Eye (tissue), 1 donor: ENCODE measurements at regions not wholly inside any gene's neighbourhood (a gene's known extent, or its start where the extent isn't known, plus 50 kb on each side); places are given as distances from the start of the nearest gene placed in this dataset.

ENCODE experiments used
- DNase-seq: peaks from one replicate; pipeline ENCODE4 v3.0.0-alpha.2; 2015

DNA sequence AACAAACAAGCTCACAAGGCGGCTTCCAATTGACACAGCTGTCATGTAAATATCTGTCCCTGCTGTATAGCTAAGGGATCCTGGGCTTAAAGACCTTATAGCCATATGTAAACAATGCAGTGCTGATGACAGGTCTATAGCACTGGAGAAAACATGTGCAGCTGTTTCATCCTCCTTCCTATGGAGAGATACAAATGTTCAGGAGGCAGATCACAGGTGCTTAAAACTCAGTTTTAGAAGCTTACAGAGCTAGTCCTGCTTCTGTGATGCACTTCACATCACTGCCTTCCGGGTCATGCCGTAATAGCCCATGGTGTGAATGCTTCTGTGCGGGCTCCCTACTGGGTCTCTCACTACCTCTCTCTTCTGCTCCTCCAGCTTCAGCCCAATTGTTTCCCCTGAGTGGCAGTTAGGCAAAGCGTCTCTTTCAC, 262.4 kb upstream of the CHST9 start:
- DNase-seq = peak; percentile 55

DNA sequence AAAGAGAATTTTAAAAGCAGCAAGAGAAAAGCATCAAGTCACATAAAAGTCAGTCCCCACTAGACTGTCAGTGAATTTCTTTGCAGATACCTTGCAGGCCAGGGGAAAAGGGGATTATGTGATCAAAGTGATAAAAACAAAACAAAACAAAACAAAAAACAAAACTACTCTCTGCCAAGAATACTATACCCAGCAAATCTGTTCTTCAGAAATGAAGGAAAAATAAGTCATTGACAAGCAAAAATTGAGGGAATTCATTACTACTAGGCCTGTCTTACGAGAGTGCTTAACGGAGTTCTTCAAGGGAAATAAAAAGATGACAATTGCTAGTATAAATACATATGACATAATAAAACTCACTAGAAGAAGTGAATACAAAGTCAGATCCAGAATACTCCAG, 245.5 kb upstream of the CHST9 start:
- DNase-seq = no peak

DNA sequence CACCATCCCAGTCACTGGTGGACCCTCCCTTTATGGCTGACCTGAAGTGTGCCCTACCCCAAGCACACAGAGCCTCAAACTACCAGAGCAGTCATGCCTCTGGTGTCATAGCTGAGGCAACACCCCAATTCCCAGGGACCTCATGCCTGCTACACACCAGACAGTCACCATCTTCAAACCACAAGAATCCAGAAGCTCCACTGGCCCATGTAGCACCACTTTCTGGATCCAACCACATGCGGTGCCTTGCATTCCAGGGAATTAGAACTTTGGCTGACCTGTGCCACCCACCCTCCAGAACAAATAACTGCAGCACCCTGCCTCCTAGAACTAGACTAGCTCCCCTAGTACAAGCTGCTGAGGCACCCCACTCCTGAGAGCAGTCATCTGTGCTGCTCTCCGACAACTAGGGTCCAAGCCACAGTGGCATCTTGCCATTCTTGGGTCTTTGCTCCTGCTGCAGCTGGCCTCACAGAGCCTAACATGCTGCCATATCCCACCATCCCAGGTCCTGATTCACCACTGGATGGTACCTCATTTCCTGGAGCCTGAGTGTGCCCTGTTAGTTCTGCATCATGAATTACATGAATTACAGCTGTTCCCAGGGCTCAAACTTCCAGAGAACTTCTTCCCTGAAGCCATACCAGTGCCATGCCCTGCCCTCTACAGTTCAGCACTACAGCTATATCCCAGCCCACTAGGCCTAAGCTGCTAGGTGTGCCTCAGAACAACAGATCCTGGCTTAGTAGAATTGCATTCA, 243.8 kb upstream of the CHST9 start:
- no peak for DNase-seq

DNA sequence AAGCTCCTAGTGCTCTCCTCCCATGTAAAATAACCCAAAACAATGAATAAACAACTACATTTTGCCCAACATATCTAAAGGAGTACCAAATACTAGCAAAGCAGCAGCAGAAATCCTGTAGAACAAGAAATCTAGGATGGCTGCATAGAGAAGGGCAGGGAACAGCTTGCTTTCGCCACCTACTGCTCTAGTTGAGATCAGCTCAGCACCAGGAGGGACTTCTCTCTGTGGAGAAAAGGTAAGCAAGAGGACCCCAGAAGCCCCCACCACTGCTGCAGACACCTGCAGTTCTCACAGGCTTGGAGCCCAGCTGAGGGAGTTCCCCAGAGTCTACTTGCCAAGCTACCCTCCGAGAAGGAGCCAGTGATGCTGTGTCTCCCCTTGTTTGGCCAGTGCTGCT, 243.0 kb upstream of the CHST9 start:
- DNase-seq = no peak

DNA sequence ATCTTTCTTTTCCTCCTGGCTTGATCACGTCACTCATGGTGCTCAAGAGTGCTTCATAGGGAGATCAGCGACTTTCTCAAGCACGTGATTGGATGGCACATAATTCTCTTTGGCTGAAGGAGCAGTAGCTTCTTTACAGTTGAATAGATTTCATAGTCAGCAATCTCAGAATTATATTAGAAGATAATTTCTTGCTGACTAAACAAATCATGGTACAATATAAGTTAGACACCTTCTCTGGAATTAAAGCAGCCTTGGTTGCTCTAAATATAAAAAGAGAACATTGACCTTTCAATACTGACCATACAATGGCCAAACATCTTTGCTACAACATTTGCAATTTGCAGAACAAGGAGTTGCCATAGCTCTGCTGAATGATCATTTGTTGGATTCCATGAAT, 238.5 kb upstream of the CHST9 start:
- peak; percentile 15 for DNase-seq

DNA sequence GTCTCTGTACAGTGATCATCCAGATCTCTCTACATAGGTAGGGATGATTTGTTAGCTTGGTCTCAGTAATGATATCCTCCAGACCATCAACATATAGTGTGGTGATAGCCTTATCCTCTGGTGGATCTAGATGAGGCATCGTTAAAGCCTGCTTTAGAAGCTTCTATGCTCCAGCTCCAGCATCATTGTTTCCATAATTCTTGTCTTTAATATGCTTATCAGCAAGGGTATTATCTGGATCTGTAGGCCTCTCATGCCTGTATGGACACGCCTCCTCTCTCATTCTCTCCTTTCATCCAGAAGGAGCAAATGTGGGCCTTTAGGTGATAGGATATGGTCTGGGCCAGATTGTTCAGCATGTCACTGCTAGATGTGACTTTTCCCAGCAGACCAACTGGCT, 234.5 kb upstream of the CHST9 start:
- DNase-seq = no peak

DNA sequence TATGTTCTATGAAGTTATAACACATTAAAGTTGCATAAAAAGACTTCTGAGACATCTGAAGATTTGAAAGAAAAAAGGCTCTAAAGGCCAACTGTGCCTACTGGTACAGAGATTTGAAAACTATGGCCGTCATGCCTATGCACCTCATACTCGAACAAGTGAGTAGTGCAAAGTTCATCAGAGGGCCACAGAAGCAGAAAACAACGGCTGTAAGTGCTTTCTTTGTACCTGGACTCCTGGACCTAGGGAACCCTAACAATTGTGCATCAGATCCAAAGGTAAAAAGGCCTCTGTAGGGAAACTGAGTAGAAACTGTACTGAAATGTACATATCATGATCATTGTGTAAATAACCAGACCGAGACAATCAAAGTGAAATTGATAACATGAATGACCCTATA, 230.4 kb upstream of the CHST9 start:
- no peak for DNase-seq

DNA sequence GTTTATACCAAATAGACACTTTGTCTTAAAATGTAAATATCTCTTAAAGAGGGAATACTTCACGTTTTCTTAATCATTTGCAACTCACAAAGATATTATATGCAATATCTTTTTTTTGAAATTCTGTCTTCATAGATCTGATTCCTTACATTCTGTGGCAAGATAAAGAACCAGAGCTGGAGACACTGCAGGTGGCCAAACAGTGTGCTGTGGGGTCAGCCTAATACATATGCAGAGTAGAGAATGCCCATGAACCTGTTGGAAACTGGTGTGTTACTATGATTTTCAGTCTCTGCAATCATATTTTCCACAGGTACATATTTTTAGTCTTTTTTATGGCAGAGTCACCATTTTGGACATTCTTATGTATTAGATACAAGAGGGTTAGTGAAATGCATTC, 229.6 kb upstream of the CHST9 start:
- DNase-seq = no peak

DNA sequence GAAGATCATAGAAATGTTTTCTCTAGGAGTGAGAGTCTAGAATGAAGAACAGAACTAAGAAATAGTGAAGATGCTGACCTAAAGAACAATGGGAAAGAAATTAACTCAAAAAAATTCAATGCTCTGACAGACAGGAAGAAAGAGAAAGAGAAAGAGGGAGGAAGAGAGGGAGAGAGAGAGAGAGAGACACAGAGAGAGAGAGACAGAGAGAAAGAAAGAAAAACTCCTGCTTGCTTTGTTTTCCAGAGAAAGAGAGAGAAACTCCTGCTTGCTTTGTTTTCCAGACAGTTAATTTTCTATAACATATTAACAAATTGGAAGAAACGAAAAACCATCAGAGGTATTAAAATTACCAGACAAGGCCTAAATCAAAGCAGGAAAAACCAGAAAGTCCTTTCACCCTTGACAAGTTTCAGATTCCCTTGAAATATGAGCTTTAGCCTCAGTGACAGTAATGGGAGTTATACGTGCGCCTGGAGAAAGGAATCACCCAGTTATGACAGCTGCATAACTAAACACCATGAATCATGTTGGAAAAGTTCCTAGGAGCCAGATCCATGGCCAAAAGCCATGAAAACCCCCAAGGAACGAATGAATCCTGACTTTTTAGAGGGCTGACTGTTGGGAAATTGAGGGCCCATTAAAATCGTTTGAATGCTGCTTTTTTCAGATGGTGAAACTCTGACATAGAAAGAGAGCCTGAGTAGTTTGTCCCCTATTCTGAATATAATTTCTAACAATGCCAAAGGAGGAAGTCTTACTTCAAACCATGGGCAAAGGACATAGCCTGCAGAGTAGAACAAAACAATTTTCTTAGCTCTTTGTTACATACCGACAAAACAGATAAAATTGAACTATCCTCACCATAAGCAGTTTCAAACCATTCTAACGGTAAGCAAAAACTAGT, 228.6 kb upstream of the CHST9 start:
- DNase-seq = peak; percentile 64

DNA sequence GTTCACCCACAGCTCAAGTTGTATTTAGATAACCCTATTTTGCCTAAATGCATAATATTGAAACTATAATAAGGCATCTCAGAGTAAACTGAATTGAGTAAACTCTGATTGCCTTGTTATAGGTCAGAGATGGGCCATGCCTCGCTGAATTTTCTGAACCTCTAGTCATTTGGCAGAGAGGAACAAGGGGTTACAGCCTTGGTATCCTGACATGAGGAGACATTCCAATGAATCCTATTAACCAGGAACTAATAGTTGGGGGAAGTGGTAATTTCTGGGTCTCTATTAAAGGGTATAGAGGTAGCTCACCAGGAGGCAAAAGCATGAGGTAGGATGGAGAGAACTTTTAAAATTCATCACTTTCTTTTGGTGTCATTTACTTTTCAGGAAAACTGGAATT, 227.4 kb upstream of the CHST9 start:
- DNase-seq = no peak

DNA sequence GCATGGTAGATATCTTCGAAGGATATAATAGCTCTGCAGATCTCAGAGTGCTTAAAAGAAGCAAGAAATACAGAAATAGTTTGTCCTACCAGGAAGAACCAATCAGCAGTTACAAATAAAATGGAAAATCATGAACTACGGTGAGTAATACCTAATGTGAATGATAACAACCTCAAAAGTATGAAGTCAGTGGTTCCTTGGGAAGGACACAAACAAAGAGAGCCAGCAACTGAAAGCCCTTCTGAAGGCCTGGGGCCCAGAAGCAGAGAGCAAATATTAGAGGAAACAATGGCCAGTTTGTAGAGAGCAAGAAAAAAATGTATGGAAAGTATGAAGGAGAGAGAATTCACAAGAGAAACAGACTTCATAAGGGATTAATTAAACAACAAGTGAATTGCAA, 226.8 kb upstream of the CHST9 start:
- DNase-seq = no peak

DNA sequence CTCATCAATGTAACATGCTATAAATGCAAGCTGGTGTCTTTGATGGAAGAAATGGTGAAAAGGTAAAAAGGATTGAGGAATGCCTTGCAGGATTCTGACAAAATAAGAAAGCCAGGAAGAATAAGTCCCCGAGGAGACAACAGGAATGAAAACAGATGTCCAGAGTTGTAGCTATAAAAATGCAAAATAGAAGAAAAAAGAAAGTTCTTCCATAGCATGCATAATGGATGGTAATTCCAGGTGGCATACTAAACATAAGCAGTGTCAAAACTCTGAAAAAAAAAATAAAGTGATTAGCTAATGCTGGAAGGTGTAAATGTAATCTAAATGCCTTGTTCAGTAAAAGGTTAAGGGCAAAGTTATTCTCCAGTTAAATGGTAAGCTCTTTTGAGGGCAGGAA, 225.9 kb upstream of the CHST9 start:
- no peak for DNase-seq

DNA sequence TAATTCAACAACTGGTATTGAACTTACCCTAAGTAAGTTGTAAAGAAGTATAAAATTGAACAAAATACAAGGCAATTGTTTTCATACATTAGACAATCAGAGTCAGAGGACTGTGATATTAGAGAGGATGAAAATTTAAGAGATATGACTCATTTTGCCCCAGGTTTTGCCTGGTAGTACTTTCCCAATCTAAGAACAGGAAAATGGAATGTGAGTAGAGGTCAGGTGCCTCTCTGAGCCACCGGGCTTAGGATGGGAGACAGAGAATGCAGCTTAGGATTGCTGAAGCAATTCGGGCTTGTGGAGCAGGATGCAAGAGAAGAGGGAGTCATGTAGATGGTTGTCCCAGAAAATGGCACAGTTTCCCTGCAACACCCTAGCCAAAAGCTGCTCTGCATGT, 219.7 kb upstream of the CHST9 start:
- DNase-seq = no peak

DNA sequence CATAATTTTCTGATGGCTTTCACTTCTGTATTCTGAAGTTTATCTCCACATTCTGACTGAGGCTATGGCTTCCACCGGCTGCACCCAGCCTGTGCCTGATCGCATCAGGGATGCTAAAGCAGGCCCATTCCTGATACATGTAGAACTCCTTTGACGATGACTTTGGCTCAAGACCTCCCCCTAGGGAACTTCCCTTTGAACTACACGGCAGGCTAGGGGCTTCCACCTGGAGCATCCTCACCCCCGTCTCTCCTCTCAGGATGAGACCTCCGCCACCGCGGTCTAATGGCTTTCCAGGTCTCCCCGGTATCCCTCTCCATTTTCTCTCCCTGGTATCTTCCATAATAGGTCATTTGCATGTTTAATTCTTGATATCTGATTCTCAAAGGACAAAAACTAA, 214.9 kb upstream of the CHST9 start:
- DNase-seq = no peak

DNA sequence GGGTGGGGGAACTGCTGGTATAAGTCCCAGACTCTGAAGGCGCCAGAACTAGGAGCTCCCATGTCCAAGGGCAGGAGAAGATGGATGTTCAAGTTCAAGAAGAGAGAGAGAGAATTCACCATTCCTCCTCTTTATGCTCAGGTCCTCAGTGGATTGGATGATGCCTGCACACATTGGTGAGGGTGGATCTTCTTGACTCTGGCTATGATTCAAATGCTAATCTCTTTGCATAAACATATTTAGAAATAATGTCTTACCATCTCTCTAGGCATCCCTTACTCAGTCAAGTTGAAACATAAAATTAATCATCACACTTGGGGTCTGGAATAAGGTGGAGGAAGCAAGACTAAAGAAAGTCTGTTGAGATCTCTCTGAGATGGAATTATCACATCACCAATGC, 210.6 kb upstream of the CHST9 start:
- DNase-seq = no peak

DNA sequence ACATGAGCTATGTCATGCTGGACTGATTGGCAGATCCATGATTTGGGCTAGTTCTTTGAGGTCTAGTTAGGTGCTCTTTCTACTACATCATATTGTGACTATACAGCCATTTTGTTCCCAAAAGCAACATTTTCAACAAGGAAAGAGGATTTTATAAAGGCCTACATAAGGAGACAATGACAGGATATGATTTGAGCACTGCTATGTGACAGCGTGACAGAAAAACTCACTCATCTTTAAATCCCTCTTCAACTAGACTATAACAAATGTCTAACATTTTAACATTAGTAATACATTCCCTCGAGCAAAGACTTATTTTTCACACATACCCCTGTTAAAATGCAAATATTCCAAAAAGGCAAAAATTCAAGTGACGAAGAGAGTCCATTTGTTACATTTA, 209.6 kb upstream of the CHST9 start:
- DNase-seq = no peak

DNA sequence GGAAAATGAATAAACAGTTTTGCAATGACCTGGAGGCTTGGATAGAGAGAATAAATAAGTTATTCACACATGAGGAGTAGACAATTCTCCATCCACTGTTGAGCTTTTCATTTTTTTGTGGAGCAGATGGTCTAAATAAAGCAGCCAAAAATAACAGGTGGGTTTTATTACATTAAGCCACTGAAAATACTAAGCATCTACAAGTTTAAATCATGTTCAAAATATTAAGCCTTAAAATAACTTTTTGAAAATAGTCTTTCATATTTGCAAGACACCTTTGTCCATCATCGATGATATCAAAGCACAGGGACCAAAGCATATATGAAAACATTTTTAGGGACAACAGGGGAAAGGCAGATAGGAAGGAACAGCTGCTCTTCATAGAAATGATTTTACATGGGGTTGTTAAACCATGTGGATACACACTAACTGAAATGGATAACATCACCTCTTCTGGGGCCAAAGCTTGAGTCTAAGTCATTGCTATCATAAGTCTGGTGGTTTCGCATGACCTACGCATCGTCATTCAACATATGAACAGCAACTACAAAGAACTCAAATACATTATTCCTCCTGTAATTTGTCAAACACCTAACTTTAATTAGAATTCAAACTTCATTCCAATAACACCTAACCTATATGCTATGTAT, 197.6 kb upstream of the CHST9 start:
- DNase-seq = no peak

DNA sequence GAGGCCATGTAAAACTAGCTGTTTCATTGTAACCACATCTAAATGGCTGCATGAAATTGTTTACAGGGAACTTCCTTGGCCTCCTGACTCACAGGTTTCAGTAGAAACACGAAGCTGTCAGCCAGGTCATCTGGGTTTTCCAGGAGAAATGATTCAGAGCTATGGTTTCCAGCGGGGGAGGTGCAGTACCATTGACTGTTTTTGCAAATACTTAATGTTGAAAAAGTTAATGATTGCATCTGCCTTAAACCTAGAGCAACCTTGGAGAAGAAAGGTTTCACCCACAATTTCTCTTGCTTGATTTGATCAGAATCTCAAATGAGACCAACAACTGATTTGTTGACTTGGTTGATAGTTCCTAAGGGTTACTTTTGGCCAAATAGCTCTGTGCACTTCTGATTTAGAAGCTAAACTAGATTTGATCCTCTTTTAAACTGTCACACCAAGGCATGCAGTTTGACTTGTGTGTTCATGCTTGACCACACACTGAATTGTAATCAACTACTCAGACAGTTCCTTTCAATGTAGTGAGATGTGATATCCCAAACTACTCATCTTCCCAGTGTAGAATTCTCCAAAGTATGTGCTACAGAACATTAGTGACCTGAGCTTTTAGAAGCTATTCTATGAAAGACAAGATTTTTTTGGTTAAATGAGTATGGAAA, 193.5 kb upstream of the CHST9 start:
- peak; percentile 41 for DNase-seq

DNA sequence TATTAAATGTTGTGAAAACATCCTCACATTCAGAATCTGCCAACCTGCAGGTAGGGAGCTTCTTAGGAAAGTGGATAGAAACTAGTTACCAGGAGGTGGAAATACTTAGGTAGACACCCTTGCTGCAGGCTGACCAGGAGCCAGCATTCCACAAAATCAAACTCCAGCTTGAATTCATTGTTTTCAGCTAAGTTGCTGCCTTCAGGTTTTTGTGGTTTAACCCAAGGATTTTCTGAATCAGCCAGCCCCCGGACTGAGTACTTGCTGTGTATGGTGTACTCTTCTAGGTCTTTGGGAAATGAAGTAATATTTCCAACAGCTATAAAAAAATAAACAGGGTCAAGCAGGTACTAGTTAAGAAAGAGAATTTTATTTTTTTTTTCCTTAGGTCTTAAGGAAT, 192.1 kb upstream of the CHST9 start:
- no peak for DNase-seq

DNA sequence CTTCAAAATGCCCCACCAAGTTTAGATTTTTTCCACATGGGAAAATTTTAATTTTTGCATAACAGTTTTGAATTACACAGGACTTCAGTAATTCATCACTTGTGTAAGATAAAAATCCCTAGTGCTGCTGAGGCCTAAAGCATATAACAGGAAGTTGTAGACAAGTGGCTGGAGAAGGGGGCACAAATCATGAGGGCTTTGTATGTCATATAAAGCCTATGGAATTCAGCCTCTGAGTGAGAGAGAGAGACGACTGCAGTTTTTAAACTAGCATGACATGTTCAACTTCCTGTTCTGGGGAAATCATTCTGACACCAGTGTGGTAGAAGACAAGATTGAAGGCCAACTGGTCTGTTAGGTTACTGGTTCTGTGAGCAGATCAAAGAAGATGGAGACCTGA, 187.3 kb upstream of the CHST9 start:
- no peak for DNase-seq

DNA sequence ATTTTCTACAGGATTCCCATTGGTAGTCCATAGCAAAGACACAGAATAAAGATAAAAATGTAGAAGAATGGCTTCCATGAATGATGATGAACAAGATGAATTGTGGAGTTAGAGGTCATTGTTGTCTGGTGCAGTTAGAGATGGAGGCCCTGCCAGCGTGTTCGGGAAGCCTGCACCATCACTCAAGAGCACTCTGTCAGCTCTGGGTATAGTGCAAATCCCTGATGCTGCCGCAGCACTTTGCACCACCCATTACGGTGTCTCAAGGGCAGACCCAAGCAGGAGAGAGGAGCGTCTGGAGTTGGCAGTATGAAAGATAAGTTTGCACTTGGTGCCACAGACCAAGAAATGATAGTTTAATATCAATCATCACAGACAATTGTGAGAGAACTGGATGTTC, 181.6 kb upstream of the CHST9 start:
- no peak for DNase-seq

DNA sequence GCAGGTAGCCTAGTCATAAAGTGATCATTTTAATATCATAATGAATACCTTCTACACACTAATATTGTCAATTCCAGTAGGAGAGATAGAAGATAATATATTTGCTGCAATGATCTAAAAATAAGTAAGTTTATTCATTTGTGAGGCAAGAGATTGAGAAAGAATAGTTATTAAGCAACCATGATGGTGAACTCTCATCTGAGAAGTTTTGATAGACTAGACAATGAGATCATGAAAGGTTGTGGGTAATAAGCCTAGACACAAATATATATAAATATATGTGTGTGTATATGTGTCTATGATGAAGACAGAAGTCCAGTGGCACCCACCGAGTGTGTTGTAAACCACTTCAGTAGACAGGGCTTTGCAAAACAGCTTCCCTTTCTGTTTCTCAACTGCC, 181.0 kb upstream of the CHST9 start:
- DNase-seq = no peak

DNA sequence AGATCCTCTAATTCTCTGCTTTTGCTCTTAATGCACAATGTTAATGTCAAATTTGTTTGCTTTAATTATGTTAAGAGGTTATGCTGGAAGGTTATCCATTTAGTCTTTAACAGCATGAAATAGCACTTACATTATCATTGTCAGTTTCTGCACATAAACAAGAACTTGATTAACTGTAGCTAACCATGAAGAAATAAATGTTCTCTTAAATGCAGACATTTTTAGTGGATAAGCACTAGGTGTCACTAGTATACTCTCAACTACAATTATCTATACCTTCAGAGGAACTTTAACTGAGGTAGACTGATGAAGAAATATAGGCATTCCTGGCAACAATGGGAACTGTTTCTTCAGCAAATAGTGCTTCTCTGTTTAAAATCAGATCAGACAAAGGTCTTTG, 178.8 kb upstream of the CHST9 start:
- peak; percentile 26 for DNase-seq
